ENCODE measurements at regions not wholly inside any gene's neighbourhood (a gene's known extent, or its start where the extent isn't known, plus 50 kb on each side); places are given as distances from the start of the nearest gene placed in this dataset.
"Not testable (repeated sequence)": the region's sequence is repeated elsewhere in the genome, so short reads cannot be mapped to it uniquely, and the experiment has no call there.

GRCh38 chr13:80877209-80877943 is 536.5 kb upstream of the SPRY2 start:
- DNase-seq (no peak), ATAC-seq (no peak)
- intact Hi-C loops (cut with DNase I): no loop called here

- no peak for ATAC-seq
- DNase-seq: no peak
- intact Hi-C loops (cut with DNase I): no loop called here
Observed at GRCh38 chr13:80873589-80873988, 532.7 kb upstream of the SPRY2 start.

GRCh38 chr13:80871971-80872370 is 531.0 kb upstream of the SPRY2 start:
- DNase-seq; intact Hi-C loops (cut with DNase I); ATAC-seq: not testable (repeated sequence)

- ATAC-seq (no peak), DNase-seq (no peak)
- intact Hi-C loops (cut with DNase I): no loop called here
Observed at GRCh38 chr13:80871481-80871880, 530.6 kb upstream of the SPRY2 start.

GRCh38 chr13:80870186-80870585 is 529.3 kb upstream of the SPRY2 start:
- DNase-seq: no peak
- intact Hi-C loops (cut with DNase I): no loop called here
- ATAC-seq: no peak

GRCh38 chr13:80866921-80867320 is 526.0 kb upstream of the SPRY2 start:
- intact Hi-C loops (cut with DNase I): no loop called here
- ATAC-seq (no peak), DNase-seq (no peak)

GRCh38 chr13:80865329-80865728 is 524.4 kb upstream of the SPRY2 start:
- DNase-seq: no peak
- intact Hi-C loops (cut with DNase I): no loop called here
- no peak for ATAC-seq

GRCh38 chr13:80862456-80862855 is 521.5 kb upstream of the SPRY2 start:
- no peak for DNase-seq
- ATAC-seq: no peak
- intact Hi-C loops (cut with DNase I): no loop called here

- ATAC-seq: no peak
- no peak for DNase-seq
- intact Hi-C loops (cut with DNase I): no loop called here
Observed at GRCh38 chr13:80860845-80861244, 519.9 kb upstream of the SPRY2 start.

- ATAC-seq: no peak
- intact Hi-C loops (cut with DNase I): no loop called here
Observed at GRCh38 chr13:80858131-80858530, 517.2 kb upstream of the SPRY2 start.

GRCh38 chr13:80857321-80857720 is 516.4 kb upstream of the SPRY2 start:
- ATAC-seq (no peak), DNase-seq (no peak)
- intact Hi-C loops (cut with DNase I): no loop called here

More at GRCh38 chr13:80858131-80858530, 517.2 kb upstream of the SPRY2 start:
- DNase-seq: no peak

- DNase-seq: no peak
- no peak for ATAC-seq
- intact Hi-C loops (cut with DNase I): no loop called here
Observed at GRCh38 chr13:80850771-80851170, 509.8 kb upstream of the SPRY2 start.

GRCh38 chr13:80844164-80844563 is 503.2 kb upstream of the SPRY2 start:
- intact Hi-C loops (cut with DNase I): no loop called here
- DNase-seq (no peak), ATAC-seq (no peak)

- no peak for DNase-seq
- intact Hi-C loops (cut with DNase I): no loop called here
- no peak for ATAC-seq
Observed at GRCh38 chr13:80841414-80841813, 500.5 kb upstream of the SPRY2 start.

- ATAC-seq (peak; percentile 19 to 85), DNase-seq (no peak)
- intact Hi-C loops (cut with DNase I): no loop called here
Observed at GRCh38 chr13:80840316-80840976, 499.5 kb upstream of the SPRY2 start.

- intact Hi-C loops (cut with DNase I): no loop called here
- no peak for DNase-seq
- ATAC-seq: no peak
Observed at GRCh38 chr13:80835902-80836301, 495.0 kb upstream of the SPRY2 start.

GRCh38 chr13:80830431-80830830 is 489.5 kb upstream of the SPRY2 start:
- intact Hi-C loops (cut with DNase I): no loop called here
- no peak for DNase-seq

GRCh38 chr13:80828759-80829158 is 487.8 kb upstream of the SPRY2 start:
- intact Hi-C loops (cut with DNase I): no loop called here
- no peak for ATAC-seq
- DNase-seq: no peak

More at GRCh38 chr13:80830431-80830830, 489.5 kb upstream of the SPRY2 start:
- no peak for ATAC-seq

GRCh38 chr13:80825276-80825675 is 484.4 kb upstream of the SPRY2 start:
- ATAC-seq (no peak), DNase-seq (no peak)
- intact Hi-C loops (cut with DNase I): no loop called here

- peak; percentile 76 to 93 for ATAC-seq
- no peak for DNase-seq
- intact Hi-C loops (cut with DNase I): no loop called here
Observed at GRCh38 chr13:80824229-80824628, 483.3 kb upstream of the SPRY2 start.

- DNase-seq (no peak), ATAC-seq (no peak)
- intact Hi-C loops (cut with DNase I): no loop called here
Observed at GRCh38 chr13:80823472-80823871, 482.5 kb upstream of the SPRY2 start.
